Neural cell (in vitro differentiated cells): ENCODE measurements at regions not wholly inside any gene's neighbourhood (a gene's known extent, or its start where the extent isn't known, plus 50 kb on each side); places are given as distances from the start of the nearest gene placed in this dataset.

ENCODE experiments used
- H2AFZ ChIP-seq: fragments of 200-600, 300-800 bp; sonication (generic), shearing (Covaris generic); 2 replicates; pipeline ENCODE4 v1.6.0; 2014; ENCODE audit warnings: low read depth, mild to moderate bottlenecking, antibody characterized with exemption, low read length, moderate library complexity
- H3F3A ChIP-seq: fragments of 200-600 bp; shearing (Covaris generic); 2 replicates; pipeline ENCODE4 v1.6.1; 2016; ENCODE audit warnings: mild to moderate bottlenecking, moderate library complexity, mixed read lengths, antibody characterized with exemption, low read length; ENCODE audit not compliant: insufficient read depth, poor library complexity, severe bottlenecking
- H3K27ac ChIP-seq: fragments of 200-600, 300-800 bp; sonication (generic), shearing (Covaris generic); 2 replicates; pipeline ENCODE4 v1.5.1; 2014; ENCODE audit warnings: mild to moderate bottlenecking, low read length, moderate library complexity
- H3K27me3 ChIP-seq: fragments of 300-800, 200-600 bp; sonication (generic), shearing (Covaris generic); 2 replicates; pipeline ENCODE4 v1.6.0; 2014; ENCODE audit warnings: mild to moderate bottlenecking, low read depth, low read length, moderate library complexity; ENCODE audit not compliant: insufficient read depth
- H3K36me3 ChIP-seq: fragments of 300-800, 200-600 bp; sonication (generic), shearing (Covaris generic); 2 replicates; pipeline ENCODE4 v1.5.1; 2014; ENCODE audit warnings: mild to moderate bottlenecking, antibody characterized with exemption, low read length, moderate library complexity; ENCODE audit not compliant: insufficient read depth
- H3K4me2 ChIP-seq: fragments of 300-800, 200-600 bp; sonication (generic), shearing (Covaris generic); 2 replicates; pipeline ENCODE4 v1.6.0; 2014; ENCODE audit warnings: mild to moderate bottlenecking, low read length
- H3K4me3 ChIP-seq: fragments of 300-800, 200-600 bp; sonication (generic), shearing (Covaris generic); 2 replicates; pipeline ENCODE4 v1.5.1; 2014; ENCODE audit warnings: mild to moderate bottlenecking, low read length, moderate library complexity
- H3K79me2 ChIP-seq: fragments of 200-600 bp; shearing (Covaris generic); replicated peaks from 2 replicates; pipeline ENCODE4 v1.6.0; 2014; ENCODE audit warnings: mild to moderate bottlenecking, low read length, moderate library complexity; ENCODE audit not compliant: insufficient read depth
- H3K9ac ChIP-seq: fragments of 300-800, 200-600 bp; sonication (generic), shearing (Covaris generic); 2 replicates; pipeline ENCODE4 v1.6.1; 2016; ENCODE audit warnings: mild to moderate bottlenecking, low read length, mixed read lengths
- H3K9me2 ChIP-seq: fragments of 200-600 bp; shearing (Covaris generic); 2 replicates; pipeline ENCODE4 v1.6.1; 2016; ENCODE audit warnings: mild to moderate bottlenecking, low read length, mixed read lengths; ENCODE audit not compliant: insufficient read depth
- H3K9me3 ChIP-seq: fragments of 200-600, 300-800 bp; sonication (generic), shearing (Covaris generic); 2 replicates; pipeline ENCODE4 v1.6.1; 2016; ENCODE audit warnings: mild to moderate bottlenecking, mixed run types, low read length, moderate library complexity, mixed read lengths
- H4K20me1 ChIP-seq: fragments of 200-600 bp; shearing (Covaris generic); 2 replicates; pipeline ENCODE4 v1.6.1; 2016; ENCODE audit warnings: mild to moderate bottlenecking, mixed run types; ENCODE audit not compliant: insufficient read depth
- EP300 ChIP-seq: fragments of 450-650 bp; conservative IDR thresholded peaks from 2 replicates; pipeline ENCODE4 v1.6.1; 2014; ENCODE audit warnings: antibody characterized with exemption, mild to moderate bottlenecking, moderate library complexity; ENCODE audit not compliant: poor library complexity, severe bottlenecking
- EZH2 ChIP-seq: fragments of 200-600, 300-800 bp; shearing (Covaris generic), sonication (generic); IDR thresholded peaks from 2 replicates; pipeline ENCODE4 v1.6.1; 2014; ENCODE audit warnings: antibody characterized with exemption, low read length, borderline replicate concordance, mild to moderate bottlenecking; ENCODE audit not compliant: insufficient read depth, poor library complexity, severe bottlenecking
- MXI1 ChIP-seq: fragments of 450-650 bp; conservative IDR thresholded peaks from 2 replicates; pipeline ENCODE4 v1.6.1; 2014; ENCODE audit warnings: antibody characterized with exemption, mild to moderate bottlenecking; ENCODE audit not compliant: poor library complexity, severe bottlenecking
- POLR2AphosphoS5 ChIP-seq: IDR thresholded peaks from 2 replicates; pipeline ENCODE4 v1.6.1; 2012
- RAD21 ChIP-seq: fragments of 450-650 bp; conservative IDR thresholded peaks from 2 replicates; pipeline ENCODE4 v1.6.1; 2014; ENCODE audit warnings: antibody characterized with exemption, mild to moderate bottlenecking, moderate library complexity
- SMC3 ChIP-seq: fragments of 450-650 bp; conservative IDR thresholded peaks from 2 replicates; pipeline ENCODE4 v1.6.1; 2014; ENCODE audit warnings: antibody characterized with exemption, mild to moderate bottlenecking, moderate library complexity; ENCODE audit not compliant: poor library complexity
- TAF1 ChIP-seq: IDR thresholded peaks from 2 replicates; pipeline ENCODE4 v1.6.1; 2012; ENCODE audit warnings: low read depth
- TF ChIP-seq, protein P1 (sequence below): IDR thresholded peaks from 2 replicates; pipeline ENCODE4 v1.6.1; 2012; ENCODE audit warnings: borderline replicate concordance
- TF ChIP-seq, protein P2 (sequence below): fragments of 450-650 bp; IDR thresholded peaks from 2 replicates; pipeline ENCODE4 v1.5.1; 2014; ENCODE audit warnings: antibody characterized with exemption, mild to moderate bottlenecking, moderate library complexity; ENCODE audit not compliant: poor library complexity, severe bottlenecking

DNA sequence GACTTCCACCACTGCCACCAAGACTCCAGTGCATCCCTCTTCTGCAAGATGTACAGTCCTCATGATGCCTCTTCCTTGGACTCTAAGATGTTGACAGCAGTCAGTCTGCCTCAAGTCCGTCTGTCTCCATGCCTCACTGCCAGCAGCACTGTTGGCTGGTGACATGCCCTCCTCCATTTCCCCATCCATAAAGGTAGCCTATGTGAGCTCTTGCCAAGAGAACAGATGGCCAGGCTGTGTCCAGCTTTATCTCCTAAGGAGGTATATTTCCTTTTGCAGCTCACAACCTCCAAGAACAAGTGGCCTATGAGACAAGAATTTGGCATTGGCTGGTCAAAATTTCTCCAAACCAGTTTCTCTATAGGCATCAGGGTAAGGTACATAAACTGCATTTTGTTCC, 149.3 kb upstream of the HNRNPA3 start:
- no peaks in the 10 kb centered on the region for H3F3A ChIP-seq
- no peak overlapping the region for H3K4me2 ChIP-seq

DNA sequence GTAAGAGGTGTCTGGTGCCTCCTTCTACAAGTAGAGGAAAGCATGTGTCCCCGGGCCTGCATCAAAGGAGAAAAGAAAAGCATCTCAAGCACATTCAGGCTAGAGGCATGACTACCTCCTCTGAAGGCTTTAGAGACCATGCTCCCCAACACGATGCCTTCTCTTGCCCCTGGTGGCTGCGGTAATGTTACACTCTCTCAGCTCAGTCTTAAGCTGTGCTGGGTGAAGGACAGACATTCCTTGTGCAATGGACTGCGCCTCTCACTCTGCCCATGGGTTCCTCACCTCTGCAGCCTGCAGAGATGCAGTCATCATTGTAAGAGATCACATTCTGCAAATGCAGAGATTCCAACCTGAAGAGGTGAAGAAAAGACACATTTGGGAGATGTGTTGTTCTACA, 148.2 kb upstream of the HNRNPA3 start:
- Histone ChIP-seq H3K27ac (no peak overlapping the region), H3K4me2 (no peak overlapping the region)
- TF ChIP-seq RAD21 = no peak
- TF ChIP-seq, protein P1, sequence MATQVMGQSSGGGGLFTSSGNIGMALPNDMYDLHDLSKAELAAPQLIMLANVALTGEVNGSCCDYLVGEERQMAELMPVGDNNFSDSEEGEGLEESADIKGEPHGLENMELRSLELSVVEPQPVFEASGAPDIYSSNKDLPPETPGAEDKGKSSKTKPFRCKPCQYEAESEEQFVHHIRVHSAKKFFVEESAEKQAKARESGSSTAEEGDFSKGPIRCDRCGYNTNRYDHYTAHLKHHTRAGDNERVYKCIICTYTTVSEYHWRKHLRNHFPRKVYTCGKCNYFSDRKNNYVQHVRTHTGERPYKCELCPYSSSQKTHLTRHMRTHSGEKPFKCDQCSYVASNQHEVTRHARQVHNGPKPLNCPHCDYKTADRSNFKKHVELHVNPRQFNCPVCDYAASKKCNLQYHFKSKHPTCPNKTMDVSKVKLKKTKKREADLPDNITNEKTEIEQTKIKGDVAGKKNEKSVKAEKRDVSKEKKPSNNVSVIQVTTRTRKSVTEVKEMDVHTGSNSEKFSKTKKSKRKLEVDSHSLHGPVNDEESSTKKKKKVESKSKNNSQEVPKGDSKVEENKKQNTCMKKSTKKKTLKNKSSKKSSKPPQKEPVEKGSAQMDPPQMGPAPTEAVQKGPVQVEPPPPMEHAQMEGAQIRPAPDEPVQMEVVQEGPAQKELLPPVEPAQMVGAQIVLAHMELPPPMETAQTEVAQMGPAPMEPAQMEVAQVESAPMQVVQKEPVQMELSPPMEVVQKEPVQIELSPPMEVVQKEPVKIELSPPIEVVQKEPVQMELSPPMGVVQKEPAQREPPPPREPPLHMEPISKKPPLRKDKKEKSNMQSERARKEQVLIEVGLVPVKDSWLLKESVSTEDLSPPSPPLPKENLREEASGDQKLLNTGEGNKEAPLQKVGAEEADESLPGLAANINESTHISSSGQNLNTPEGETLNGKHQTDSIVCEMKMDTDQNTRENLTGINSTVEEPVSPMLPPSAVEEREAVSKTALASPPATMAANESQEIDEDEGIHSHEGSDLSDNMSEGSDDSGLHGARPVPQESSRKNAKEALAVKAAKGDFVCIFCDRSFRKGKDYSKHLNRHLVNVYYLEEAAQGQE = no peak
- TF ChIP-seq, protein P2, sequence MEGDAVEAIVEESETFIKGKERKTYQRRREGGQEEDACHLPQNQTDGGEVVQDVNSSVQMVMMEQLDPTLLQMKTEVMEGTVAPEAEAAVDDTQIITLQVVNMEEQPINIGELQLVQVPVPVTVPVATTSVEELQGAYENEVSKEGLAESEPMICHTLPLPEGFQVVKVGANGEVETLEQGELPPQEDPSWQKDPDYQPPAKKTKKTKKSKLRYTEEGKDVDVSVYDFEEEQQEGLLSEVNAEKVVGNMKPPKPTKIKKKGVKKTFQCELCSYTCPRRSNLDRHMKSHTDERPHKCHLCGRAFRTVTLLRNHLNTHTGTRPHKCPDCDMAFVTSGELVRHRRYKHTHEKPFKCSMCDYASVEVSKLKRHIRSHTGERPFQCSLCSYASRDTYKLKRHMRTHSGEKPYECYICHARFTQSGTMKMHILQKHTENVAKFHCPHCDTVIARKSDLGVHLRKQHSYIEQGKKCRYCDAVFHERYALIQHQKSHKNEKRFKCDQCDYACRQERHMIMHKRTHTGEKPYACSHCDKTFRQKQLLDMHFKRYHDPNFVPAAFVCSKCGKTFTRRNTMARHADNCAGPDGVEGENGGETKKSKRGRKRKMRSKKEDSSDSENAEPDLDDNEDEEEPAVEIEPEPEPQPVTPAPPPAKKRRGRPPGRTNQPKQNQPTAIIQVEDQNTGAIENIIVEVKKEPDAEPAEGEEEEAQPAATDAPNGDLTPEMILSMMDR = no peak
- TF ChIP-seq MXI1 = no peak
- TF ChIP-seq SMC3 = no peak
- TF ChIP-seq EZH2 = no peak
- TF ChIP-seq TAF1 = no peak
- TF ChIP-seq POLR2AphosphoS5 = no peak
- no peak for TF ChIP-seq EP300

More for the DNA sequence above, 149.3 kb upstream of the HNRNPA3 start:
- Histone ChIP-seq H3K27me3 (no peaks in the 10 kb centered on the region), H3K9ac (no peak overlapping the region), H3K9me3 (no peaks in the 10 kb centered on the region), H2AFZ (no peak overlapping the region), H3K9me2 (no peaks in the 10 kb centered on the region), H4K20me1 (no peaks in the 10 kb centered on the region), H3K36me3 (no peaks in the 10 kb centered on the region), H3K27ac (no peak overlapping the region), H3K4me3 (no peak overlapping the region), H3K79me2 (no peaks in the 10 kb centered on the region)
- TF ChIP-seq EZH2 (no peak), EP300 (no peak), MXI1 (no peak), TAF1 (no peak), RAD21 (no peak), SMC3 (no peak), POLR2AphosphoS5 (no peak)
- TF ChIP-seq, protein P1 = no peak
- TF ChIP-seq, protein P2 = no peak

More for the DNA sequence above, 148.2 kb upstream of the HNRNPA3 start:
- Histone ChIP-seq H3K9me2 (no peaks in the 10 kb centered on the region), H3K9me3 (no peaks in the 10 kb centered on the region), H3K9ac (no peak overlapping the region), H3K4me3 (no peak overlapping the region), H3K79me2 (no peaks in the 10 kb centered on the region), H3K27me3 (no peaks in the 10 kb centered on the region), H3F3A (no peaks in the 10 kb centered on the region), H3K36me3 (no peaks in the 10 kb centered on the region), H2AFZ (no peak overlapping the region), H4K20me1 (no peaks in the 10 kb centered on the region)
